ENCODE measurements at regions not wholly inside any gene's neighbourhood (a gene's known extent, or its start where the extent isn't known, plus 50 kb on each side); places are given as distances from the start of the nearest gene placed in this dataset.

- Histone ChIP-seq H3K4me1 (ENCODE audit: control insufficient read depth, insufficient read depth, low read length) (no peaks in the 10 kb centered on the region), H3K9me3 (ENCODE audit: control insufficient read depth, low read length) (peaks cover 31% of the 10 kb centered on the region), H3K4me3 (ENCODE audit: low read length) (no peak overlapping the region), H3K36me3 (ENCODE audit: control insufficient read depth, insufficient read depth, low read length, severe bottlenecking) (no peaks in the 10 kb centered on the region), H3K9ac (ENCODE audit: low read length) (no peak overlapping the region), H3K27me3 (replicated peaks; ENCODE audit: control insufficient read depth, insufficient read depth, low read length) (peaks cover 82% of the 10 kb centered on the region)
- no peak for DNase-seq (ENCODE audit: low read depth)
Measured at GRCh38 chr15:70411143-70411863, 313.6 kb upstream of the TLE3 start.

GRCh38 chr15:70410371-70410985 is 312.8 kb upstream of the TLE3 start:
- DNase-seq (ENCODE audit: low read depth) = no peak
- no peaks in the 10 kb centered on the region for H3K4me1 ChIP-seq (ENCODE audit: control insufficient read depth, insufficient read depth, low read length)
- H3K27me3 ChIP-seq (replicated peaks; ENCODE audit: control insufficient read depth, insufficient read depth, low read length) = peaks cover 86% of the 10 kb centered on the region

GRCh38 chr15:70409388-70409787 is 311.7 kb upstream of the TLE3 start:
- Histone ChIP-seq H3K4me3 (ENCODE audit: low read length) (no peak overlapping the region), H3K27me3 (replicated peaks; ENCODE audit: control insufficient read depth, insufficient read depth, low read length) (peaks cover 87% of the 10 kb centered on the region), H3K9ac (ENCODE audit: low read length) (no peak overlapping the region), H3K9me3 (ENCODE audit: control insufficient read depth, low read length) (peaks cover 36% of the 10 kb centered on the region), H3K36me3 (ENCODE audit: control insufficient read depth, insufficient read depth, low read length, severe bottlenecking) (no peaks in the 10 kb centered on the region), H3K4me1 (ENCODE audit: control insufficient read depth, insufficient read depth, low read length) (no peaks in the 10 kb centered on the region)
- DNase-seq (ENCODE audit: low read depth) = no peak

More at GRCh38 chr15:70410371-70410985, 312.8 kb upstream of the TLE3 start:
- H3K9ac ChIP-seq (ENCODE audit: low read length) = no peak overlapping the region
- H3K9me3 ChIP-seq (ENCODE audit: control insufficient read depth, low read length) = peaks cover 34% of the 10 kb centered on the region
- no peaks in the 10 kb centered on the region for H3K36me3 ChIP-seq (ENCODE audit: control insufficient read depth, insufficient read depth, low read length, severe bottlenecking)
- no peak overlapping the region for H3K4me3 ChIP-seq (ENCODE audit: low read length)

- H3K9ac ChIP-seq (ENCODE audit: low read length) = no peak overlapping the region
- H3K4me1 ChIP-seq (ENCODE audit: control insufficient read depth, insufficient read depth, low read length) = no peaks in the 10 kb centered on the region
- peaks cover 36% of the 10 kb centered on the region for H3K9me3 ChIP-seq (ENCODE audit: control insufficient read depth, low read length)
- DNase-seq (ENCODE audit: low read depth) = no peak
- no peaks in the 10 kb centered on the region for H3K36me3 ChIP-seq (ENCODE audit: control insufficient read depth, insufficient read depth, low read length, severe bottlenecking)
- H3K27me3 ChIP-seq (replicated peaks; ENCODE audit: control insufficient read depth, insufficient read depth, low read length) = peaks cover 91% of the 10 kb centered on the region
- H3K4me3 ChIP-seq (ENCODE audit: low read length) = no peak overlapping the region
Measured at GRCh38 chr15:70407955-70408354, 310.2 kb upstream of the TLE3 start.

GRCh38 chr15:70407336-70407670 is 309.6 kb upstream of the TLE3 start:
- DNase-seq (ENCODE audit: low read depth) = no peak
- Histone ChIP-seq H3K9me3 (ENCODE audit: control insufficient read depth, low read length) (peaks cover 36% of the 10 kb centered on the region), H3K27me3 (replicated peaks; ENCODE audit: control insufficient read depth, insufficient read depth, low read length) (peaks cover 89% of the 10 kb centered on the region), H3K9ac (ENCODE audit: low read length) (no peak overlapping the region), H3K4me3 (ENCODE audit: low read length) (no peak overlapping the region), H3K36me3 (ENCODE audit: control insufficient read depth, insufficient read depth, low read length, severe bottlenecking) (no peaks in the 10 kb centered on the region), H3K4me1 (ENCODE audit: control insufficient read depth, insufficient read depth, low read length) (peaks cover under 1% of the 10 kb centered on the region)

DNA sequence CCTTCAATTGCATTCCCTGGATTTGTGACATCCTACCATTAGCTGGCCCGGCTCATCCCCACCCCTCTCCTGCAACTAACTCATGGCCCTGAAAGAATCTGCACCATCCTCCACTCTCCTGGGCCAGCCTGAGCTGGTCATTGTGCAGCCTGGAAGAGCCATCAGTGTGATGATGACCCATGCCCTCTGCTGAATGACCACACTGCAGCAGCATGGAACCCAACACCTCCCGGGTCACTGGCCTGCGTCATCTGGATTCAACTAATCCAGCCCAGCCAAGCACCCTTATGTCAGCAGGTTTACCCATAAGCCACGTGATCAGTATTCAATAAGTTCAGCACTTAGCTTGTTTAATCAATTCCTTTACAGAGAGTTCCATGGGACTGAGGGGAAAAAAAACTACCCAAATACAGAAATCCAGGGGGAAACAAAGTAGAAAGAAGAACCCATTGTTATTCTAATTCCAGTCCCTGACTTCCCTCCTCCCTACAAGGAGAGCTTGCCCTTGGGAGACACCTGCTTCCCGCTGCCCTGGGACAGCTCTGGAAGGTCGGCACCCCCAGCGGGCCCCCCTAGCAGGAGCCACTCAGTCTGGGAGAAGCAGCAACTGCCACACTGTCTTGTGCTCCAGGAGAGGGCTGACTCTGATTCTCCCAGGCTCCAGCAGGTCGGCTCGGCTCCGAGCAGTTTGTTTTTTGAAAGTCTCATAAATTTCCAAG is 309.1 kb upstream of the TLE3 start:
- no peaks in the 10 kb centered on the region for H3K36me3 ChIP-seq (ENCODE audit: control insufficient read depth, insufficient read depth, low read length, severe bottlenecking)
- no peak overlapping the region for H3K4me3 ChIP-seq (ENCODE audit: low read length)
- peaks cover 6% of the 10 kb centered on the region for H3K4me1 ChIP-seq (ENCODE audit: control insufficient read depth, insufficient read depth, low read length)
- H3K27me3 ChIP-seq (replicated peaks; ENCODE audit: control insufficient read depth, insufficient read depth, low read length) = peaks cover 84% of the 10 kb centered on the region
- no peak for DNase-seq (ENCODE audit: low read depth)
- peaks cover 36% of the 10 kb centered on the region for H3K9me3 ChIP-seq (ENCODE audit: control insufficient read depth, low read length)
- no peak overlapping the region for H3K9ac ChIP-seq (ENCODE audit: low read length)

GRCh38 chr15:70401709-70402108 is 304.0 kb upstream of the TLE3 start:
- Histone ChIP-seq H3K36me3 (ENCODE audit: control insufficient read depth, insufficient read depth, low read length, severe bottlenecking) (no peaks in the 10 kb centered on the region), H3K4me3 (ENCODE audit: low read length) (no peak overlapping the region), H3K9me3 (ENCODE audit: control insufficient read depth, low read length) (peaks cover 14% of the 10 kb centered on the region), H3K4me1 (ENCODE audit: control insufficient read depth, insufficient read depth, low read length) (peaks cover 17% of the 10 kb centered on the region), H3K9ac (ENCODE audit: low read length) (no peak overlapping the region), H3K27me3 (replicated peaks; ENCODE audit: control insufficient read depth, insufficient read depth, low read length) (peaks cover 56% of the 10 kb centered on the region)
- DNase-seq (ENCODE audit: low read depth) = no peak

GRCh38 chr15:70400766-70401541 is 303.2 kb upstream of the TLE3 start:
- Histone ChIP-seq H3K4me1 (ENCODE audit: control insufficient read depth, insufficient read depth, low read length) (peaks cover 17% of the 10 kb centered on the region), H3K9me3 (ENCODE audit: control insufficient read depth, low read length) (peaks cover 7% of the 10 kb centered on the region), H3K36me3 (ENCODE audit: control insufficient read depth, insufficient read depth, low read length, severe bottlenecking) (no peaks in the 10 kb centered on the region), H3K9ac (ENCODE audit: low read length) (no peak overlapping the region), H3K27me3 (replicated peaks; ENCODE audit: control insufficient read depth, insufficient read depth, low read length) (peaks cover 56% of the 10 kb centered on the region), H3K4me3 (ENCODE audit: low read length) (no peak overlapping the region)
- no peak for DNase-seq (ENCODE audit: low read depth)

GRCh38 chr15:70399204-70399603 is 301.5 kb upstream of the TLE3 start:
- Histone ChIP-seq H3K9me3 (ENCODE audit: control insufficient read depth, low read length) (no peaks in the 10 kb centered on the region), H3K27me3 (replicated peaks; ENCODE audit: control insufficient read depth, insufficient read depth, low read length) (peaks cover 62% of the 10 kb centered on the region), H3K9ac (ENCODE audit: low read length) (no peak overlapping the region), H3K4me1 (ENCODE audit: control insufficient read depth, insufficient read depth, low read length) (peaks cover 23% of the 10 kb centered on the region), H3K36me3 (ENCODE audit: control insufficient read depth, insufficient read depth, low read length, severe bottlenecking) (no peaks in the 10 kb centered on the region), H3K4me3 (ENCODE audit: low read length) (no peak overlapping the region)
- DNase-seq (ENCODE audit: low read depth) = no peak

DNA sequence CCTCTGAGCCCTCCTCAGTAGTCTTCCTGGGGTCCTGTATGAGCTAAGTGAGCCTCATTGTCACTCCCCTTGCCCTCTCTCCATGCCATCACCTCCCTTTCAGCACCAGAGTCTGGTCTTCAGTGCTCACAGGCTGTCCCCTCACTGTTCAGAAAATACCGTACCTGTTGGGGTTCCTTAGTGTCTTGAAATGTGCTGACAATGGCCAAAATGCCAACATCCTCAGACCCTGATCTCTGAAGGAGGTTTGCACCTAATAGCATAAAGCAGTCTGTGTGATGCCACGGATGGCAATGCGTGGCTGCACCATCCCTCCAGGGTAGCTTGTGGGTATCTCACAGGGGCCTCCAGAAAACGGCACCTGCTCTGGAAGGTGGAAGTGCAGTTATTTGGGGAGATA is 301.0 kb upstream of the TLE3 start:
- DNase-seq (ENCODE audit: low read depth) = no peak
- Histone ChIP-seq H3K9ac (ENCODE audit: low read length) (no peak overlapping the region), H3K27me3 (replicated peaks; ENCODE audit: control insufficient read depth, insufficient read depth, low read length) (peaks cover 62% of the 10 kb centered on the region), H3K36me3 (ENCODE audit: control insufficient read depth, insufficient read depth, low read length, severe bottlenecking) (no peaks in the 10 kb centered on the region), H3K4me3 (ENCODE audit: low read length) (no peak overlapping the region), H3K9me3 (ENCODE audit: control insufficient read depth, low read length) (no peaks in the 10 kb centered on the region), H3K4me1 (ENCODE audit: control insufficient read depth, insufficient read depth, low read length) (peaks cover 23% of the 10 kb centered on the region)

GRCh38 chr15:70396807-70397206 is 299.1 kb upstream of the TLE3 start:
- DNase-seq (ENCODE audit: low read depth) = no peak
- H3K27me3 ChIP-seq (replicated peaks; ENCODE audit: control insufficient read depth, insufficient read depth, low read length) = peaks cover 50% of the 10 kb centered on the region
- H3K36me3 ChIP-seq (ENCODE audit: control insufficient read depth, insufficient read depth, low read length, severe bottlenecking) = no peaks in the 10 kb centered on the region

More at GRCh38 chr15:70396807-70397206, 299.1 kb upstream of the TLE3 start:
- Histone ChIP-seq H3K4me3 (ENCODE audit: low read length) (no peak overlapping the region), H3K9ac (ENCODE audit: low read length) (no peak overlapping the region), H3K9me3 (ENCODE audit: control insufficient read depth, low read length) (no peaks in the 10 kb centered on the region), H3K4me1 (ENCODE audit: control insufficient read depth, insufficient read depth, low read length) (peaks cover 28% of the 10 kb centered on the region)

All from adipocyte (in vitro differentiated cells).